ENCODE measurements at regions not wholly inside any gene's neighbourhood (a gene's known extent, or its start where the extent isn't known, plus 50 kb on each side); places are given as distances from the start of the nearest gene placed in this dataset.

DNA sequence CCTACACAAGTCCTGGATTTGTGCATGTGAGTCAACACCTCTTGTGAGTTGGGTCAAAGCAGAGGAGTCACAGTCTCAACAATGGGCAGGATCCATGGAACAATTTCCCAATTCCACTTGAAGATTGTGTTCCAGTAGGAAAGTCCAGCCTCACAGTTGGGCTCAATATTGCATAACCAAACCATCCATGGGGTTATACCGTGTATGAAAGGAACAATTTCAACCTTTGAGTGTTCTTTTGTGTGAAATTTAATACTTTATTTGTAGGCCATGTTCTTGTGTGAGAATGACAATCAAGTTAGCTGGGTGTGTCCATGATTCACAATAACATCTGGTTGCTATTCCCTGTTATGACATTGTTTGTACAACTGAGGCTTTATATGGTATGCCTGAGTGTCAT is 1182.9 kb upstream of the AMELY start:
- TF ChIP-seq CTCF (IDR thresholded peaks at IDR 0.05 in 8 of 11, conservative IDR thresholded peaks at IDR 0.05 in 3 of 11) (no peak), POLR2AphosphoS5 (IDR thresholded peaks at IDR 0.05) (no peak)
